Omental fat pad (tissue), 3 donors: ENCODE measurements at regions not wholly inside any gene's neighbourhood (a gene's known extent, or its start where the extent isn't known, plus 50 kb on each side); places are given as distances from the start of the nearest gene placed in this dataset.

Experiments used
- ATAC-seq: fragments of 150-250 bp; one replicate; pipeline ENCODE4 v1.9.1; 2016; ENCODE audit warnings: mild to moderate bottlenecking, moderate library complexity; ENCODE audit not compliant: low FRiP score
- DNase-seq: peaks from one replicate; pipeline ENCODE4 v3.0.0-alpha.2; 2019; ENCODE audit warnings: low spot score
- TF ChIP-seq, protein P1 (sequence below), 3 donors: fragments of 450-650 bp; IDR thresholded peaks; one replicate each; pipeline ENCODE4 v1.5.1; 2016 to 2017; ENCODE audit warnings: antibody characterized with exemption in 3 of 3, mild to moderate bottlenecking in 3 of 3, moderate library complexity in 2 of 3

DNA sequence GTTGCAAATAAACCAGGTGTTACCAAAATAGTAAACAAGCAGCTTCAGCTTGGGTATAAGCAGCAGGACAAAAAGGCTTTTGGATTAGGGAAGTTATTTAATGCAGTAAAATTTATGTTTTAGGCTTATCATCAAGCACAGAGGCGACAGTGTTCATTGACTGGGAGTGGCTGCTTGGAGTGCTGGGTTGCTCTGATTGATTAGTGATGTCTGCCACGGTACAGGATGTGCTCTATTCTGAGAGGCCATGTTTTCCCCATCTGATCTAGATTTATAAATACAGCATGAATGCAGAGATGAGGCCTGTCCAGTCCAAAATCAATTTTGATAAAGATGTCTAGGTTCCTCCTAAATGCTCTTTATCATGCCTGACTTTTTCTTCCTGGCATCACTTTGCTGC, 83.5 kb downstream of the MAP1LC3B2 start:
- no peak for ATAC-seq
- DNase-seq, result no peak
- TF ChIP-seq, protein P1, sequence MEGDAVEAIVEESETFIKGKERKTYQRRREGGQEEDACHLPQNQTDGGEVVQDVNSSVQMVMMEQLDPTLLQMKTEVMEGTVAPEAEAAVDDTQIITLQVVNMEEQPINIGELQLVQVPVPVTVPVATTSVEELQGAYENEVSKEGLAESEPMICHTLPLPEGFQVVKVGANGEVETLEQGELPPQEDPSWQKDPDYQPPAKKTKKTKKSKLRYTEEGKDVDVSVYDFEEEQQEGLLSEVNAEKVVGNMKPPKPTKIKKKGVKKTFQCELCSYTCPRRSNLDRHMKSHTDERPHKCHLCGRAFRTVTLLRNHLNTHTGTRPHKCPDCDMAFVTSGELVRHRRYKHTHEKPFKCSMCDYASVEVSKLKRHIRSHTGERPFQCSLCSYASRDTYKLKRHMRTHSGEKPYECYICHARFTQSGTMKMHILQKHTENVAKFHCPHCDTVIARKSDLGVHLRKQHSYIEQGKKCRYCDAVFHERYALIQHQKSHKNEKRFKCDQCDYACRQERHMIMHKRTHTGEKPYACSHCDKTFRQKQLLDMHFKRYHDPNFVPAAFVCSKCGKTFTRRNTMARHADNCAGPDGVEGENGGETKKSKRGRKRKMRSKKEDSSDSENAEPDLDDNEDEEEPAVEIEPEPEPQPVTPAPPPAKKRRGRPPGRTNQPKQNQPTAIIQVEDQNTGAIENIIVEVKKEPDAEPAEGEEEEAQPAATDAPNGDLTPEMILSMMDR (IDR thresholded peaks at IDR 0.05), result no peak

DNA sequence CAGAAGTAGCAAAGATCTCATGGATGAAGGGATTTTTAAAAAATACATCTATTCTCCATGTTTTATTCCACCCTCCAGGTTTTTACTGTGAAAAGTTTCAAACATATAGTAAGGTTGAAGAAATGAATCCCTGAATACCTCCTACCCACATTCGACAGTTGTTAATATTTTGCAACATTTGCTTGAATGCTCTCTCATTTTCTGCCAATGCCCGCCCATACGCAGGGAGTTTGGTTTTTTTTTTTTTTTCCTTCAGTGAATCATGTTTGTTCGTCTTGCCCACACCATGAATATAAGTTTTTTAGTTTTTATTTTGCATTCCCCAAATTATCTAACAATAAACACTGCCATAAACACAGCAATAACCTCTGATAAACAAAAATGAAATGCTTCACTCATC, 82.9 kb downstream of the MAP1LC3B2 start:
- DNase-seq (no peak), ATAC-seq (no peak)
- TF ChIP-seq, protein P1 (IDR thresholded peaks at IDR 0.05), result no peak

DNA sequence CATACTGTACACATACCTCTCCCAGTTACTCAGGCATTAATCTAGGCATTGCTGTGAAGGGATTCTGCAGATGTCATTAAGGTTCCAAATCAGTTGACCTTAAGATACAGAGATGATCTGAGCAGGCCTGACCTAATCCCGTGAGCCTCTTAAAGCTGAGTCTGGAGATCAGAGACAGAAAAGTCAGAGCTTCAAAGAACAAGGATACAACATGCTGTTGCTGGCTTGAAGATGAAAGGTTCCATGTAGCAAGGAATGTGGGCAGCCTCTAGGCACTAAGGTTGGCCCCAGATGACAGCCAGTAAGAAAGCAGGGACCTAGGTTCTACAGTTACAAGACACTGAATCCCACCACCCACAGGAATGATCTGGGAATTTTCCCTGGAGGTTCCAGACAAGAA, 81.1 kb downstream of the MAP1LC3B2 start:
- DNase-seq (no peak), ATAC-seq (no peak)
- TF ChIP-seq, protein P1 (IDR thresholded peaks at IDR 0.05), result no peak

DNA sequence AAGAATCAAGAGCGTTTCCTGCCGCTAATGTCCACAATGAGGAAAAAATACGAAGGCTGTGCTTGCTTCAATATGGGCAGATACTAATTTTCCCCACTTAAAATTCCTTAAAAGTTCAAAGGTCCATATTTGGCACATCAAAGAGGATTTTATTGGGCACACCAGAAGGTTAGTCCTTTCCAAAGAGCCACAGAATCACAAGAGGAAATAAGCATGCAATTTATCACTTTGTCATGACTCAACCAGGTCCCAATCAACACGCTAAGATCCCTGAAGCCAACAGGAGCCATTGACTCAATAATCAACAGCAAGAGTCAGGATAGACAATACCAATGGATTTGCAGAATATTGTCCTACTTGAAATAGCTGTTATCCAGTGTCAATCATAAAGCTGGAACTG, 80.6 kb downstream of the MAP1LC3B2 start:
- ATAC-seq, result no peak
- TF ChIP-seq, protein P1 (IDR thresholded peaks at IDR 0.05), result no peak
- DNase-seq, result no peak

DNA sequence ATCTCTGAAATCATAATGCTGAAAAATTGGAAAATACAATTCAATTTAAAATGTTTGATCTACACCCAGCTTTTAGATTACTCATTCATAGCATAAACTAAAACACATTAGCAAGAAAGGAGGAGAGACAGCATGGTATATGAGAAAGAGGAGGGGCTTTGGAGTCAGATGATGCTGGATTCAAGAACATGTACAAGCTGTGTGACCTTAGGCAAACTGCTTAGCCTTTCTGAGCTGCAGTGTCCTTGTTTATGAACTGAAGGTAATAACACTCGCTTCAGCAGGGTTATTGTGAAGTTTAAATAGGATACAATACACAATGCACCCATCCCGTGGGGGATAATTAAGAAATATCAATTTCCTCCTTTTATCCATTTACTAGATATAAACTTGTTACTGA, 79.2 kb downstream of the MAP1LC3B2 start:
- no peak for DNase-seq
- TF ChIP-seq, protein P1 (IDR thresholded peaks at IDR 0.05), result no peak
- no peak for ATAC-seq

DNA sequence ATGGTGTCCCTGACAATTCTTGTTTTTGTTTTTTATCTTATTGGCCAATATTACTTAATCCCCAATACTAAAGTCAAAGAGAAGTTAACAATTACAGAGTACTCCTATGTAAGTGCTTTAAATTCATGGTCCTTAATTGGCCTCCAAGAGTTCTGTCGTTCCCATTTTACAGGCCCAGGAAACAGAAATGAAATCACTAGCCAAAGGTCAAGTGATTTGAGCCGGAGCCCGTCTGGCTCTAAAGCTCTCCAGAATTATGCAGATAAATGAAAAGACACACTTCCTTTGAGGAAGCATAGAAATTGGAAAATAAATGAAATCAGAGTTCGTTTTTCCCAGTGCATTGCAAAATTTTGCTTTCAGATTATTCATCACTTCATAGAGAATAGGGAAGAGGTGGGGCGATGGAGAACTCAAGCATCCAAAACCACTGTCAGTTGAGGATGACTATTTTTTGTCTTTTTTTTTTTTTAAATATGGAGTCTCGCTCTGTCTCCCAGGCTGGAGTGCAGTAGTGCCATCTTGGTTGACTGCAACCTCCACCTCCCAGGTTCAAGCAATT, 78.5 kb downstream of the MAP1LC3B2 start:
- ATAC-seq, result no peak
- TF ChIP-seq, protein P1 (IDR thresholded peaks at IDR 0.05), result no peak
- no peak for DNase-seq

DNA sequence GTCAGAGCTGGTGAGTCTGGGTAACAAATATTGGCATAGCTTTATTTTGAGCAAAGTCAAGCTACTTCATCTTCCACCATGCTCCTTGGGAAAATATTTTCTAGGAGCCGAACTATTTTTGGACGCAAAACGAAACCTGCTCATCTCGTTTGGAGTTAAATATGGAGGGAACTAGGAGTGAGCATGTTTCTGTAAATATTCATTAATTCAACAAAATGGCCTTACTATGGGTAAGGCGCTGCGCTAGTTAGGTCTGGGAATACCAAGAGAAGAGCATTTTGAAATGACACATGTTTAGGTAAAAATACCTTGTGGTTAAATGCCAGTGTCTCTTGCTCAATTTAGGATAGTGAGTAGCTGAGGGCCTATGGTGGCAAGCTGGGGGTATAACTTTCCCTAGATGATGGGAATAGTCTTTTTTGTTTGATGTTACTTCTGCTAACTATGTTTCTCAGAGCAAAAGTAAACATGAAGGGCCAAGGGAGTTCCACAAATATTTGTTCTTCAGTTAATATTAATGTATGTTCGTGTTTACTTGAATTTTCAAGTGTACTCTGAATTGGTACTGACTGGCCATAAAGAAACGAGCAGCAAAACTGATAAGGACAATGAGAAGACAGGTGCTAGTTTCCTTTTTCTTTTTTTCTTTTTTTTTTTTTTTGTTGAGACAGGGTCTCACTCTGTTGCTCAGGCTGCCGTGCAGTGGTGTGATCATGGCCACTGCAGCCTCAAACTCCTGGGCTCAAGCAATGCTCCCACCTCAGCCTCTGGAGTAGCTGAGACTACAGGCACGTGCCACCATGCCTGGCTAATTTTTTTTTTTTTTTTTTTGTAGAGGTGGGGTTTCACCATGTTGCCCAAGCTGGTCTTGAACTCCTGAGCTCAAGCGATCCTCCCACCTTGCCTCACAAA, 77.7 kb downstream of the MAP1LC3B2 start:
- DNase-seq, result no peak
- no peak for ATAC-seq
- TF ChIP-seq, protein P1 (IDR thresholded peaks at IDR 0.05), result no peak
